ENCODE measurements at regions not wholly inside any gene's neighbourhood (a gene's known extent, or its start where the extent isn't known, plus 50 kb on each side); places are given as distances from the start of the nearest gene placed in this dataset.

DNA sequence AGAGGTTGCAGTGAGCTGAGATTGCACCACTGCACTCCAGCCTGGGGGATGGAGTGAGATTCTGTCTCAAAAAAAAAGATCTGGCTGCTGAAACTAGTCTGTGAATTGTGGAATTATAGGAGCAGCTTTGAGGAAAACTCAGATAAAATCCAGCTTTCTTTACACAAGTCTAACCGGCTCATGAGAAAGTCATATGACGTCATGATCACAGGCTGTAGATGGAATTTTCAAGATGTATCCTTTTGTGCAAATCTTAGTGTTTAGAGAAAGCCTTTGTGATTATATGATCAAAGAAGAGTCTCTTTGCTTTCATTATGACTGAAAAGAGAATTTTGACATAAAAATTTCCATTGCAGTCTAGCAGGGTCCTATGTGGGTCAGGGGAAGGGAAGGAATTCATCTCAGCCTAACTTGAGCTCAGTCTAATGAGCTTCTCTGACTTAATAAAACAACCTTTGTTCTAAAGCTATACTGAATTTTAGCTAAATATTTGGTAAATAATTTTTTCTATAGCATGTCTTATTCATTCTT, 90.2 kb upstream of the NCK2 start:
- H4K5ac ChIP-seq (ENCODE audit: insufficient read length, low read depth, low read length): no peak overlapping the region
- peaks cover 0 to 3% of the 10 kb centered on the region in 2 experiments; a peak in 1 of 4 replicates for H3K9me3 ChIP-seq (ENCODE audit: insufficient read depth in 2 of 2, low read depth in 1 of 2, low read length in 1 of 2)
- WGBS, 2 experiments (ENCODE audit: extremely low coverage in 1 of 2, insufficient coverage in 1 of 2, insufficient read length in 1 of 2, insufficient replicate concordance in 2 of 2, low coverage in 1 of 2, low lambda C conversion rate in 2 of 2, missing lambda C conversion rate in 1 of 2): 92% methylated on average over 2 of the region's 2 CpGs; no CpG with 5 or more reads in 1 of the 2 experiments
- no peaks in the 10 kb centered on the region for H3K23me2 ChIP-seq (ENCODE audit: low read depth, low read length)
- no peak overlapping the region for H3K27ac ChIP-seq (ENCODE audit: low read depth, low read length)
- H3K4me2 ChIP-seq (ENCODE audit: insufficient read depth in 1 of 2, low read depth in 2 of 2, low read length in 2 of 2): no peak overlapping the region
- no peak overlapping the region for H2BK15ac ChIP-seq (ENCODE audit: low read length)
- no peak overlapping the region for H2BK120ac ChIP-seq (replicated peaks; ENCODE audit: low read depth, low read length)
- H3K23ac ChIP-seq (ENCODE audit: insufficient read length): no peak overlapping the region
- H3K36me3 ChIP-seq (ENCODE audit: control insufficient read depth in 2 of 4, insufficient read depth in 4 of 4, low read length in 3 of 4): no peaks in the 10 kb centered on the region
- no peak overlapping the region for H2AK5ac ChIP-seq (ENCODE audit: low read depth, low read length)
- ChIA-PET POLR2A (ENCODE audit: partially characterized antibody) (no interaction called here), CTCF (ENCODE audit: partially characterized antibody) (no interaction called here)
- no peaks in the 10 kb centered on the region for H3K79me2 ChIP-seq (ENCODE audit: control insufficient read depth in 1 of 2, insufficient read depth in 2 of 2, low read length in 2 of 2)
- H3K18ac ChIP-seq (ENCODE audit: extremely low read depth, low read length): no peak overlapping the region
- no peak overlapping the region for H2AFZ ChIP-seq (ENCODE audit: low read length)
- no peak overlapping the region for H3K4me3 ChIP-seq (ENCODE audit: extremely low read depth in 1 of 4, insufficient read depth in 2 of 4, low read depth in 3 of 4, low read length in 4 of 4)
- H4K20me1 ChIP-seq (replicated peaks in 1 of 2; ENCODE audit: control insufficient read depth in 1 of 2, insufficient read depth in 2 of 2, low read length in 2 of 2): no peaks in the 10 kb centered on the region
- H4K91ac ChIP-seq (replicated peaks; ENCODE audit: insufficient read length, low read length): no peak overlapping the region
- no peak for TF ChIP-seq TAF7 (optimal IDR thresholded peaks at IDR 0.05; ENCODE audit: borderline replicate concordance, low read depth, low read length)
- H4K8ac ChIP-seq (ENCODE audit: extremely low read depth, insufficient read depth, low read length): no peak overlapping the region
- no peak overlapping the region for H3K14ac ChIP-seq (ENCODE audit: insufficient read length)
- no peak overlapping the region for H2BK20ac ChIP-seq (ENCODE audit: low read length)
- H2BK5ac ChIP-seq (ENCODE audit: low read depth, low read length): no peak overlapping the region
- H3K27me3 ChIP-seq (replicated peaks in 1 of 4; ENCODE audit: control insufficient read depth in 3 of 4, extremely low read depth in 1 of 4, insufficient read depth in 3 of 4, low read length in 3 of 4): no peaks in the 10 kb centered on the region
- H3K79me1 ChIP-seq (ENCODE audit: low read depth, low read length): no peaks in the 10 kb centered on the region
- no peak overlapping the region for H3K4ac ChIP-seq (replicated peaks; ENCODE audit: insufficient read length, low read depth, low read length)
- H2BK12ac ChIP-seq (ENCODE audit: low read depth, low read length): no peak overlapping the region
- no peak overlapping the region for H3K9ac ChIP-seq (replicated peaks in 1 of 4; ENCODE audit: extremely low read depth in 1 of 4, low read depth in 3 of 4, low read length in 3 of 4)
- H3K56ac ChIP-seq (replicated peaks; ENCODE audit: insufficient read length, low read depth, low read length): no peak overlapping the region
- DNase-seq (ENCODE audit: low read depth in 1 of 2, low spot score in 2 of 2): no peak
- no peak for FAIRE-seq
- peaks cover 2 to 12% (median 8%) of the 10 kb centered on the region in 4 experiments; a peak in 5 of 7 replicates for H3K4me1 ChIP-seq (replicated peaks in 1 of 4; ENCODE audit: control insufficient read depth in 3 of 4, insufficient read depth in 4 of 4, low read length in 3 of 4)
